ENCODE measurements at regions not wholly inside any gene's neighbourhood (a gene's known extent, or its start where the extent isn't known, plus 50 kb on each side); places are given as distances from the start of the nearest gene placed in this dataset.

DNA sequence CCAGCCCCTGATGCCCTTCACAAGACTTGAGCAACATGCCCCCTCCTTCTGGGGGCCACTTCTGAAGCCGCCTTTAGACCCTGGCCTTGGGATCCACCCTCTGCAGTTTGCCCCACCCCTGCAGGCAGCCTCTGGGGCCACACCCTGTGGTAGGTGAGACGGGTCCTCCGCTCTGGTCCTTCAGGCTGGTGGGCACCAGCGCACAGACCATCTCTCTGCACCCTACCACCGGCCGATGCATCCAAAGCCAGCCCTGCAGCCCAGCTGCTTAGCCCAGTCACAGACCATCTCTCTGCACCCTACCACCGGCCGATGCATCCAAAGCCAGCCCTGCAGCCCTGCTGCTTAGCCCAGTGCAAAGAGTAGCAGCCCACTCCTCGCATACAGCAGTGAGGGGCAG is 159.3 kb upstream of the ECI2 start:
- H3K36me3 ChIP-seq (ENCODE audit: low read depth) = no peaks in the 10 kb centered on the region
- H3K27me3 ChIP-seq (ENCODE audit: insufficient read depth, poor library complexity, severe bottlenecking) = no peaks in the 10 kb centered on the region
- DNase-seq (ENCODE audit: low spot score) = no peak
- H3K27ac ChIP-seq (ENCODE audit: poor library complexity, severe bottlenecking) = no peak overlapping the region
- H3K4me3 ChIP-seq (ENCODE audit: severe bottlenecking) = no peak overlapping the region
- peaks cover 5% of the 10 kb centered on the region for H3K4me1 ChIP-seq (ENCODE audit: insufficient read depth, poor library complexity, severe bottlenecking)
- H3K9me3 ChIP-seq (ENCODE audit: severe bottlenecking) = no peaks in the 10 kb centered on the region
- ATAC-seq (ENCODE audit: low read depth) = no peak
- TF ChIP-seq, protein P1, sequence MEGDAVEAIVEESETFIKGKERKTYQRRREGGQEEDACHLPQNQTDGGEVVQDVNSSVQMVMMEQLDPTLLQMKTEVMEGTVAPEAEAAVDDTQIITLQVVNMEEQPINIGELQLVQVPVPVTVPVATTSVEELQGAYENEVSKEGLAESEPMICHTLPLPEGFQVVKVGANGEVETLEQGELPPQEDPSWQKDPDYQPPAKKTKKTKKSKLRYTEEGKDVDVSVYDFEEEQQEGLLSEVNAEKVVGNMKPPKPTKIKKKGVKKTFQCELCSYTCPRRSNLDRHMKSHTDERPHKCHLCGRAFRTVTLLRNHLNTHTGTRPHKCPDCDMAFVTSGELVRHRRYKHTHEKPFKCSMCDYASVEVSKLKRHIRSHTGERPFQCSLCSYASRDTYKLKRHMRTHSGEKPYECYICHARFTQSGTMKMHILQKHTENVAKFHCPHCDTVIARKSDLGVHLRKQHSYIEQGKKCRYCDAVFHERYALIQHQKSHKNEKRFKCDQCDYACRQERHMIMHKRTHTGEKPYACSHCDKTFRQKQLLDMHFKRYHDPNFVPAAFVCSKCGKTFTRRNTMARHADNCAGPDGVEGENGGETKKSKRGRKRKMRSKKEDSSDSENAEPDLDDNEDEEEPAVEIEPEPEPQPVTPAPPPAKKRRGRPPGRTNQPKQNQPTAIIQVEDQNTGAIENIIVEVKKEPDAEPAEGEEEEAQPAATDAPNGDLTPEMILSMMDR (IDR thresholded peaks at IDR 0.05; ENCODE audit: poor library complexity, severe bottlenecking) = no peak

DNA sequence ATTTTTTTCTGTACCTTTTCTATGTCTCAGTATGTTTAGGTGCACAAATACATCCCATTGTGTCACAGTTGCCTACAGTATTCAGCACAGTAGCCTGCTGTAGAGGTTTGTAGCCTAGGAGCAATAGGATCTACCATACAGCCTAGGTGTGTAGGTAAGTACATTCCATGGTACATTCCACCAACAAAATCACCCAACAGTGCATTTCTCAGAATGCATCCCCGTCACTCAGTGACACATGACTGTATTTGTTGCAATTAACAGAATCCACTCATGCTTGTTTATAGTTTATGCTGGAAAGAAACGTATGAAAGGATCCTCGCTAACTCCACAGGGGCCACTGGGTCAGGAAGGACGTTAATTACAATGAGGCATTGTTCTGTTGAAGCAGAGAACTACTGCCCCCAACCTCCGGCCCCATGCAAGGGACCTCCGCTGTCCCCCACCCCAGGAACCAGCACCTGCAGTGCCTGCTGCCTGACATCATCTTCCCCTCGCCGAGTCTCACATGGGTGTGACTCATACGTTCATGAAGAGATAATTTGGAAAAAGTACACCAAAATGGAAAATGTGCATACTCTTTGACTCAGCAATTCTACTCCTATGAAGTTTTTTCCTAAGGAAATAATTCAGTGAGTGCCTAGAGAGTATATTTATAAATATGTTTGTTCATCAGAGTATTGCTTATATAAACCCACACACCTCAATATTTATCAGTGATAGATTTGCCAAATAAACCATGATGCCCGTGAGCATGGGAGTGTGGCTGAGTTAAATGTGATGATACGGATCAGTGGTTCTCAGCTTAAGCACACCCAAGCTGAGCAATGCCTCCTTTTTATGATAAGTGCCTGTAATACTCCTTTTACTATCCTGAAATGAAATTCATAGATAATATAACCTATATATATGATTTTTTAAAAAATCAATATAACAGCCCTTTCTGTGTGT is 156.4 kb upstream of the ECI2 start:
- no peak for DNase-seq (ENCODE audit: low spot score)
- TF ChIP-seq, protein P1 (IDR thresholded peaks at IDR 0.05; ENCODE audit: poor library complexity, severe bottlenecking) = no peak

DNA sequence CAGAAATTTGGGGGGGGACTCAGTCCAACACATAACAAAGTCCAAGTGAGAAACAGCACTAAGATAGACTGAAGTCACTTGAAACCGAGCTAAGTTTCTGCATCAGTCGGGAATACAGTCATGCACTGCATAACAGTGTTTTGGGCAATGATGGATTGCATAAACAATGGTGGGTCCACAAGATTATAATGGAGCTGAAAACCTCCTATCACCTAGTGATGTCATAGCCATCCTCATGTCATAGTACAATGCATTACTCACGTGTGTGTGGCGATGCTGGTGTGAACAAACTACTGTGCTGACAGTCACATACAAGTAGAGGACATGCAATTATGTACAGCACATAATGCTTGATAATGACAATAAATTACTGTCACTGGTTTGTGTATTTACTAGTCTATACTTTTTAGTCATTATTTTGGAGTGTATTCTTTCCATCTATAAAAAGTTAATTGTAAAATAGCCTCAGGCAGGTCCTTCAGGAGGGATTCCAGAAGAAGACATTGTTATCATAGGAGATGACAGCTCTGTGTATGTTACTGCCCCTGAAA is 154.5 kb upstream of the ECI2 start:
- DNase-seq (ENCODE audit: low spot score) = no peak
- no peaks in the 10 kb centered on the region for H3K9me3 ChIP-seq (ENCODE audit: severe bottlenecking)
- no peaks in the 10 kb centered on the region for H3K4me1 ChIP-seq (ENCODE audit: insufficient read depth, poor library complexity, severe bottlenecking)
- H3K36me3 ChIP-seq (ENCODE audit: low read depth) = no peaks in the 10 kb centered on the region
- no peak overlapping the region for H3K27ac ChIP-seq (ENCODE audit: poor library complexity, severe bottlenecking)
- H3K4me3 ChIP-seq (ENCODE audit: severe bottlenecking) = no peak overlapping the region
- TF ChIP-seq, protein P1 (IDR thresholded peaks at IDR 0.05; ENCODE audit: poor library complexity, severe bottlenecking) = no peak
- no peaks in the 10 kb centered on the region for H3K27me3 ChIP-seq (ENCODE audit: insufficient read depth, poor library complexity, severe bottlenecking)
- ATAC-seq (ENCODE audit: low read depth) = no peak

More for the DNA sequence above, 156.4 kb upstream of the ECI2 start:
- Histone ChIP-seq H3K27ac (ENCODE audit: poor library complexity, severe bottlenecking) (no peak overlapping the region), H3K4me3 (ENCODE audit: severe bottlenecking) (no peak overlapping the region), H3K27me3 (ENCODE audit: insufficient read depth, poor library complexity, severe bottlenecking) (no peaks in the 10 kb centered on the region), H3K36me3 (ENCODE audit: low read depth) (no peaks in the 10 kb centered on the region), H3K9me3 (ENCODE audit: severe bottlenecking) (no peaks in the 10 kb centered on the region), H3K4me1 (ENCODE audit: insufficient read depth, poor library complexity, severe bottlenecking) (no peaks in the 10 kb centered on the region)
- ATAC-seq (ENCODE audit: low read depth) = no peak

DNA sequence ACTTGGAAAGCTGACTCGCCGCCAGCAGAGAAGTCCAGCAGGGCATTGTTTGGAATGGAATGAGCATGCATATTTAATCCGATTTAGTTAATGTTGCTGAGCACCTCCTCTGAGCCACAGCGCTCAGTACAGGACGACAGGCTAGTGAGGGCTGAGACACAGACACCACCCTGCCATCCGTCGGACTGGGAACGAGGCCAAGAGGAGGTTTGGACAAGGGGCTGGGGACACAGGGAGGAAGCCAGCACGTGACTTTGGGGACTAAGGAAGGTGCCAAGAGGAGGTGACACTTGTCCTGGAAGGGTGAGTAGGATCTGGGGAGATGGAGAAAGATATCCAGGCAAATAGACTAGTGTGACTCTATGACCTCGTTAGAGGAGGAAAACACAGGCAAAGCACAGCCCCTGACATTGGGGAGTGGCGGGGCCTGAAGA is 152.5 kb upstream of the ECI2 start:
- H3K27ac ChIP-seq (ENCODE audit: poor library complexity, severe bottlenecking) = no peak overlapping the region
- no peak for DNase-seq (ENCODE audit: low spot score)
- TF ChIP-seq, protein P1 (IDR thresholded peaks at IDR 0.05; ENCODE audit: poor library complexity, severe bottlenecking) = no peak
- H3K4me1 ChIP-seq (ENCODE audit: insufficient read depth, poor library complexity, severe bottlenecking) = no peaks in the 10 kb centered on the region
- no peaks in the 10 kb centered on the region for H3K27me3 ChIP-seq (ENCODE audit: insufficient read depth, poor library complexity, severe bottlenecking)
- ATAC-seq (ENCODE audit: low read depth) = no peak
- H3K9me3 ChIP-seq (ENCODE audit: severe bottlenecking) = no peaks in the 10 kb centered on the region
- H3K36me3 ChIP-seq (ENCODE audit: low read depth) = no peaks in the 10 kb centered on the region
- H3K4me3 ChIP-seq (ENCODE audit: severe bottlenecking) = no peak overlapping the region

Data from RWPE2 (cell line).